ENCODE measurements at regions not wholly inside any gene's neighbourhood (a gene's known extent, or its start where the extent isn't known, plus 50 kb on each side); places are given as distances from the start of the nearest gene placed in this dataset.

GRCh38 chr11:90491466-90491865 lies 268.6 kb upstream of the CHORDC1 start:
- TF ChIP-seq CTCF (IDR thresholded peaks at IDR 0.05) (no peak), POLR2AphosphoS5 (IDR thresholded peaks at IDR 0.05; ENCODE audit: low read depth, low read length) (no peak), REST (IDR thresholded peaks at IDR 0.05; ENCODE audit: insufficient read depth in 1 of 2, low read depth in 2 of 2, low read length in 1 of 2) (no peak)
